ENCODE measurements at regions not wholly inside any gene's neighbourhood (a gene's known extent, or its start where the extent isn't known, plus 50 kb on each side); places are given as distances from the start of the nearest gene placed in this dataset.

DNA sequence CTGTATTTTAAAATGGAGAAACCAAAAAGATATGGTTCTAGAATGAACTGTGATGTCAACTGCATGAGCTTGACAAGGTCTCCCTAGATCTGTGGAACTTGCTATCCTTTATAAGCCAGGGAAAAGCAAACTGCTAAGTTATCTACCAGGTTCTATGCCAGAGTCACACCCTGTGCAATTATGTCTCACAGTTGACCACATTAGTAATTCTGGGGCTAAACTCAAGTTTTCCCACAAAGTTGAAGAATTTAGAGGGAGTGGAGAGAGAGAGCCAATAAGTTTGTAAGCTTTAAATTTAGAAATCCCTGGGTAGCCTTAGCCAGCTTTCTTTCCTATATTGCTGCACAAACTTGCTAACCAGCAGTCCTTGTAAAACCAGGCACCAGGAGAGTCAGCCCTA, 407.0 kb upstream of the SASH1 start:
- H3K4me1 Mint-ChIP-seq = no peaks in the 10 kb centered on the region
- CTCF ChIA-PET = no interaction called here
- intact Hi-C loops (cut with micrococcal nuclease) = no loop called here

GRCh38 chr6:147936703-147937470, 405.8 kb upstream of the SASH1 start:
- Mint-ChIP-seq H3K4me3 (no peak overlapping the region), H3K36me3 (ENCODE audit: low read depth) (no peaks in the 10 kb centered on the region), H3K4me1 (no peaks in the 10 kb centered on the region), H3K27ac (no peak overlapping the region), H3K27me3 (no peaks in the 10 kb centered on the region), H3K9me3 (no peaks in the 10 kb centered on the region)
- no peak for DNase-seq
- TF ChIP-seq, protein P1, sequence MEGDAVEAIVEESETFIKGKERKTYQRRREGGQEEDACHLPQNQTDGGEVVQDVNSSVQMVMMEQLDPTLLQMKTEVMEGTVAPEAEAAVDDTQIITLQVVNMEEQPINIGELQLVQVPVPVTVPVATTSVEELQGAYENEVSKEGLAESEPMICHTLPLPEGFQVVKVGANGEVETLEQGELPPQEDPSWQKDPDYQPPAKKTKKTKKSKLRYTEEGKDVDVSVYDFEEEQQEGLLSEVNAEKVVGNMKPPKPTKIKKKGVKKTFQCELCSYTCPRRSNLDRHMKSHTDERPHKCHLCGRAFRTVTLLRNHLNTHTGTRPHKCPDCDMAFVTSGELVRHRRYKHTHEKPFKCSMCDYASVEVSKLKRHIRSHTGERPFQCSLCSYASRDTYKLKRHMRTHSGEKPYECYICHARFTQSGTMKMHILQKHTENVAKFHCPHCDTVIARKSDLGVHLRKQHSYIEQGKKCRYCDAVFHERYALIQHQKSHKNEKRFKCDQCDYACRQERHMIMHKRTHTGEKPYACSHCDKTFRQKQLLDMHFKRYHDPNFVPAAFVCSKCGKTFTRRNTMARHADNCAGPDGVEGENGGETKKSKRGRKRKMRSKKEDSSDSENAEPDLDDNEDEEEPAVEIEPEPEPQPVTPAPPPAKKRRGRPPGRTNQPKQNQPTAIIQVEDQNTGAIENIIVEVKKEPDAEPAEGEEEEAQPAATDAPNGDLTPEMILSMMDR (IDR thresholded peaks at IDR 0.05) = no peak
- intact Hi-C loops (cut with micrococcal nuclease) = no loop called here
- no peak for ATAC-seq (ENCODE audit: low read depth)
- CTCF ChIA-PET = no interaction called here
- POLR2A ChIA-PET = no interaction called here

More for the DNA sequence above, 407.0 kb upstream of the SASH1 start:
- Mint-ChIP-seq H3K36me3 (ENCODE audit: low read depth) (no peaks in the 10 kb centered on the region), H3K4me3 (no peak overlapping the region), H3K27ac (no peak overlapping the region), H3K9me3 (no peaks in the 10 kb centered on the region), H3K27me3 (no peaks in the 10 kb centered on the region)
- POLR2A ChIA-PET = no interaction called here
- TF ChIP-seq, protein P1 (IDR thresholded peaks at IDR 0.05) = no peak
- DNase-seq (no peak), ATAC-seq (ENCODE audit: low read depth) (no peak)

DNA sequence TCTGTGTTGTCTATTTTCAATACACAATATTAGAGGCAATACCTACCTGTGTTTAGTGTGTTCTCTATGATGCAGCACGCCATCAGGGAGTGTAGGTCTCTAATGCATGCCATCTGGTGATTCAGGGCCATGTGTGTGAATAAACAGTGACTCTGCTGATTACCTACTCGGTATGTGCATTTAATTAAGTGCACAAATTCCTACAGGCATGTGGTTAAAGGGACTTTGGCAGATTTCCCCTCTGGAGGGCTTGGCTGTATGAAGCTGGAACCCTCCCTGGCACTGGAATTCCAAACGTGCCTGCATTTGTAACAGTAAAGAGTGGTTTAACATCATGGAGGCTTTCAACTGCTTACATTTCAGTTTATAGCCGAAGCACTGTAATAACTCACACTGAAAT, 401.5 kb upstream of the SASH1 start:
- Mint-ChIP-seq H3K9me3 (peaks cover 4% of the 10 kb centered on the region), H3K4me3 (no peak overlapping the region), H3K27ac (no peak overlapping the region), H3K27me3 (no peaks in the 10 kb centered on the region), H3K4me1 (no peaks in the 10 kb centered on the region), H3K36me3 (ENCODE audit: low read depth) (no peaks in the 10 kb centered on the region)
- POLR2A ChIA-PET = no interaction called here
- intact Hi-C loops (cut with micrococcal nuclease) = no loop called here
- CTCF ChIA-PET = no interaction called here
- ATAC-seq (ENCODE audit: low read depth) (no peak), DNase-seq (no peak)
- TF ChIP-seq, protein P1 (IDR thresholded peaks at IDR 0.05) = no peak

DNA sequence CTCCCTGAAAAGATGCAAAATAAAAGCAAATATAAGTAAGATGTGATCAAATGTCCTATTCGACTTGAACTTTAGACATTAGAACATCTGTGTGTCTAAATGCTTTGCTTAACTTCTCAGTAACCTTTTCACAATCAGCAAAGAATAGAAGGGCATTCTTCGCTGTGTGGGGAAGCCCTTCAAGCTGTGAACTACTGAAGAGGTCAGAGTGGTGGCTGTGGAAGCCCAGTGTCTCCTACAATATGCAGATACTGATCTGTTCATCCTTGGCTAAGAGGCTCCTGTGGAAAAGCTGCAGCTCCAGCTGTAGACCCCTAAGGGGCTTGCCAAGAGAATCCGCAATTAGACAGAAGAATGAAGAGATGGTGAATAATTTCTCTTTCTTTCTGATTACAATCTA, 400.3 kb upstream of the SASH1 start:
- Mint-ChIP-seq H3K4me3 (no peak overlapping the region), H3K36me3 (ENCODE audit: low read depth) (no peaks in the 10 kb centered on the region), H3K27me3 (no peaks in the 10 kb centered on the region), H3K9me3 (peaks cover 4% of the 10 kb centered on the region), H3K4me1 (no peaks in the 10 kb centered on the region), H3K27ac (no peak overlapping the region)
- TF ChIP-seq, protein P1 (IDR thresholded peaks at IDR 0.05) = no peak
- DNase-seq (no peak), ATAC-seq (ENCODE audit: low read depth) (no peak)
- intact Hi-C loops (cut with micrococcal nuclease) = no loop called here
- ChIA-PET CTCF (no interaction called here), POLR2A (no interaction called here)

GRCh38 chr6:147944122-147944521, 398.5 kb upstream of the SASH1 start:
- peaks cover 4% of the 10 kb centered on the region for H3K9me3 Mint-ChIP-seq
- no peaks in the 10 kb centered on the region for H3K4me1 Mint-ChIP-seq
- H3K4me3 Mint-ChIP-seq = no peak overlapping the region
- intact Hi-C loops (cut with micrococcal nuclease) = no loop called here
- TF ChIP-seq, protein P1 (IDR thresholded peaks at IDR 0.05) = no peak
- no peak overlapping the region for H3K27ac Mint-ChIP-seq
- ATAC-seq (ENCODE audit: low read depth) (no peak), DNase-seq (no peak)
- POLR2A ChIA-PET = no interaction called here
- H3K36me3 Mint-ChIP-seq (ENCODE audit: low read depth) = no peaks in the 10 kb centered on the region
- CTCF ChIA-PET = no interaction called here
- no peaks in the 10 kb centered on the region for H3K27me3 Mint-ChIP-seq
